PC-3 (cell line): ENCODE measurements at regions not wholly inside any gene's neighbourhood (a gene's known extent, or its start where the extent isn't known, plus 50 kb on each side); places are given as distances from the start of the nearest gene placed in this dataset.

Experiments
- ATAC-seq: fragments of 200-7000 bp; cut with Tn5 transposase; 2 replicates; pipeline ENCODE4 v1.9.1; 2020; ENCODE audit warnings: mild to moderate bottlenecking, moderate library complexity
- BruUV-seq: library from RNA; stranded (reverse); fragments of 400-500 nt; replicated peaks from 2 replicates; lab custom pipeline; 2021; lab: Mats Ljungman, UMichigan
- CTCF ChIA-PET: fragments of 300-600 bp; sonication (Branson Sonifier 250); formaldehyde crosslinking; loops from one replicate; lab custom pipeline; 2022; ENCODE audit warnings: antibody characterized with exemption; lab: Charles Lee
- POLR2A ChIA-PET: fragments of 300-600 bp; sonication (Branson Sonifier 250); formaldehyde crosslinking; loops from one replicate; lab custom pipeline; 2022; ENCODE audit warnings: antibody characterized with exemption; ENCODE audit not compliant: unreplicated experiment; lab: Charles Lee
- DNase-seq: peaks from one replicate; pipeline ENCODE4 v3.0.0-alpha.2; 2015
- H2AFZ ChIP-seq: fragments of 300-600 bp; sonication (generic); 2 replicates; pipeline ENCODE4 v1.6.0; 2016; ENCODE audit warnings: antibody characterized with exemption, low read length
- H3F3A ChIP-seq: fragments of 300-600 bp; sonication (generic); one replicate; pipeline ENCODE4 v1.6.0; 2017; ENCODE audit warnings: antibody characterized with exemption, low read length, control low read depth, mild to moderate bottlenecking; ENCODE audit not compliant: unreplicated experiment
- H3K27ac ChIP-seq: fragments of 300-600 bp; sonication (generic); 2 replicates; pipeline ENCODE4 v1.5.1; 2016; ENCODE audit warnings: mild to moderate bottlenecking, low read length
- H3K27me3 ChIP-seq: fragments of 300-600 bp; sonication (generic); 2 replicates; pipeline ENCODE4 v1.6.1; 2016; ENCODE audit warnings: low read length, mixed read lengths
- H3K36me3 ChIP-seq: fragments of 300-600 bp; sonication (generic); 2 replicates; pipeline ENCODE4 v1.6.1; 2016; ENCODE audit warnings: low read depth, mixed run types, low read length, mixed read lengths
- H3K4me1 ChIP-seq: fragments of 300-600 bp; sonication (generic); 2 replicates; pipeline ENCODE4 v1.5.1; 2016; ENCODE audit warnings: low read length; ENCODE audit not compliant: insufficient read depth
- H3K4me2 ChIP-seq: fragments of 300-600 bp; sonication (generic); 2 replicates; pipeline ENCODE4 v1.6.0; 2016; ENCODE audit warnings: low read length
- H3K4me3 ChIP-seq: fragments of 300-600 bp; sonication (generic); 2 replicates; pipeline ENCODE4 v1.5.1; 2016; ENCODE audit warnings: mild to moderate bottlenecking, low read length, mixed read lengths
- H3K79me2 ChIP-seq: fragments of 300-600 bp; sonication (generic); 2 replicates; pipeline ENCODE4 v1.6.1; 2017; ENCODE audit warnings: low read length, mixed read lengths
- H3K9ac ChIP-seq: fragments of 300-600 bp; sonication (generic); 2 replicates; pipeline ENCODE4 v1.6.0; 2016; ENCODE audit warnings: mild to moderate bottlenecking, low read length
- H3K9me2 ChIP-seq: fragments of 300-600 bp; sonication (generic); replicated peaks from 2 replicates; pipeline ENCODE4 v1.6.1; 2016; ENCODE audit warnings: mixed run types, low read length, mixed read lengths
- H3K9me3 ChIP-seq: fragments of 300-600 bp; sonication (generic); 2 replicates; pipeline ENCODE4 v1.6.1; 2016; ENCODE audit warnings: low read length, mixed read lengths
- H4K20me1 ChIP-seq: fragments of 300-600 bp; sonication (generic); 2 replicates; pipeline ENCODE4 v1.6.1; 2016; ENCODE audit warnings: low read length, mixed read lengths
- CTCF ChIP-seq: fragments of 300-600 bp; sonication (generic); conservative IDR thresholded peaks from 2 replicates; pipeline ENCODE4 v1.5.1; 2017; ENCODE audit warnings: antibody characterized with exemption, low read depth, mild to moderate bottlenecking, low read length
- EZH2 ChIP-seq: fragments of 300-600 bp; sonication (generic); IDR thresholded peaks from one replicate; pipeline ENCODE4 v1.6.1; 2017; ENCODE audit warnings: antibody characterized with exemption, mild to moderate bottlenecking, low read length; ENCODE audit not compliant: unreplicated experiment
- EZH2phosphoT487 ChIP-seq: fragments of 300-600 bp; sonication (generic); IDR thresholded peaks from 2 replicates; pipeline ENCODE4 v1.6.1; 2018; ENCODE audit warnings: mild to moderate bottlenecking, antibody characterized with exemption, low read length, borderline replicate concordance
- intact Hi-C: fragments of 100-400 bp; cut with micrococcal nuclease; formaldehyde crosslinking; loops from 2 replicates; pipeline ENCODE4 v1.9.0; 2023

GRCh38 chr12:105706973-105707334, 376.5 kb downstream of the C12orf75 start:
- no TSS peak for BruUV-seq
- no peak for DNase-seq

GRCh38 chr12:105713606-105714305, 383.3 kb downstream of the C12orf75 start:
- Histone ChIP-seq H2AFZ (no peak overlapping the region), H3K4me3 (no peak overlapping the region), H3K9me3 (no peaks in the 10 kb centered on the region), H3K9ac (no peak overlapping the region), H3K27me3 (peaks cover 7% of the 10 kb centered on the region; the same call in 1 of the 2 replicates), H4K20me1 (no peaks in the 10 kb centered on the region), H3F3A (no peaks in the 10 kb centered on the region), H3K36me3 (no peaks in the 10 kb centered on the region), H3K4me2 (no peak overlapping the region), H3K79me2 (no peaks in the 10 kb centered on the region), H3K4me1 (no peaks in the 10 kb centered on the region), H3K9me2 (no peaks in the 10 kb centered on the region), H3K27ac (no peak overlapping the region)
- intact Hi-C loops = no loop called here
- ATAC-seq = no peak
- no TSS peak for BruUV-seq
- TF ChIP-seq CTCF (no peak), EZH2phosphoT487 (no peak), EZH2 (no peak)
- ChIA-PET CTCF (no interaction called here), POLR2A (no interaction called here)
- DNase-seq = no peak

More at GRCh38 chr12:105706973-105707334, 376.5 kb downstream of the C12orf75 start:
- H3K36me3 ChIP-seq = no peaks in the 10 kb centered on the region
- H3K9me2 ChIP-seq = no peaks in the 10 kb centered on the region
- no peaks in the 10 kb centered on the region for H3F3A ChIP-seq
- H4K20me1 ChIP-seq = no peaks in the 10 kb centered on the region
- H3K27me3 ChIP-seq = no peaks in the 10 kb centered on the region
- no peak overlapping the region for H3K4me2 ChIP-seq
- no peak for TF ChIP-seq EZH2phosphoT487
- TF ChIP-seq CTCF = no peak
- TF ChIP-seq EZH2 = no peak
- ChIA-PET CTCF (no interaction called here), POLR2A (no interaction called here)
- no peak overlapping the region for H3K27ac ChIP-seq
- ATAC-seq = no peak
- H3K4me3 ChIP-seq = no peak overlapping the region
- no peaks in the 10 kb centered on the region for H3K79me2 ChIP-seq
- intact Hi-C loops = loop anchor here (10.0 kb wide), 1 partner anchor 252 kb away; no protein-coding TSS in a partner anchor
- H3K9ac ChIP-seq = no peak overlapping the region
- peaks cover 22% of the 10 kb centered on the region for H3K4me1 ChIP-seq
- H2AFZ ChIP-seq = no peak overlapping the region
- no peaks in the 10 kb centered on the region for H3K9me3 ChIP-seq

- POLR2A ChIA-PET = no interaction called here
Observed at GRCh38 chr12:105716621-105717020, 386.1 kb downstream of the C12orf75 start.

More at GRCh38 chr12:105716621-105717020, 386.1 kb downstream of the C12orf75 start:
- no peak overlapping the region for H3K9ac ChIP-seq
- no peak overlapping the region for H2AFZ ChIP-seq
- no peaks in the 10 kb centered on the region for H3K79me2 ChIP-seq
- peaks cover 7% of the 10 kb centered on the region; the same call in 1 of the 2 replicates for H3K27me3 ChIP-seq
- no peak overlapping the region for H3K27ac ChIP-seq
- no peaks in the 10 kb centered on the region for H3F3A ChIP-seq
- no peaks in the 10 kb centered on the region for H4K20me1 ChIP-seq
- no peaks in the 10 kb centered on the region for H3K9me2 ChIP-seq
- DNase-seq (no peak), ATAC-seq (no peak)
- H3K9me3 ChIP-seq = no peaks in the 10 kb centered on the region
- H3K4me1 ChIP-seq = no peaks in the 10 kb centered on the region
- intact Hi-C loops = no loop called here
- no peak overlapping the region for H3K4me2 ChIP-seq
- CTCF ChIA-PET = no interaction called here
- no peak overlapping the region for H3K4me3 ChIP-seq
- BruUV-seq = no TSS peak
- H3K36me3 ChIP-seq = no peaks in the 10 kb centered on the region
- TF ChIP-seq CTCF (no peak), EZH2phosphoT487 (no peak), EZH2 (no peak)
